GM23338 (cell line): ENCODE measurements at regions not wholly inside any gene's neighbourhood (a gene's known extent, or its start where the extent isn't known, plus 50 kb on each side); places are given as distances from the start of the nearest gene placed in this dataset.

Source experiments
- ATAC-seq: fragments of 200-7000 bp; cut with Tn5 transposase; 3 replicates; pipeline ENCODE4 v1.9.1; 2020
- DNase-seq: peaks from one replicate; pipeline ENCODE4 v3.0.0-alpha.2; 2015; ENCODE audit warnings: low spot score
- H2AFZ ChIP-seq: fragments of 200-600 bp; sonication (generic); 2 replicates; pipeline ENCODE4 v1.8.0; 2016; ENCODE audit warnings: antibody characterized with exemption, mild to moderate bottlenecking, moderate library complexity
- H3F3A ChIP-seq: fragments of 200-600 bp; sonication (generic); replicated peaks from 2 replicates; pipeline ENCODE4 v1.8.0; 2017; ENCODE audit warnings: antibody characterized with exemption, mixed run types, low read depth
- H3K27ac ChIP-seq: fragments of 200-600 bp; sonication (generic); 2 replicates; pipeline ENCODE4 v1.6.1; 2016; ENCODE audit warnings: low read depth
- H3K27me3 ChIP-seq: fragments of 200-600 bp; sonication (generic); 2 replicates; pipeline ENCODE4 v1.8.0; 2016; ENCODE audit warnings: mild to moderate bottlenecking, mixed run types, moderate library complexity; ENCODE audit not compliant: insufficient read depth
- H3K36me3 ChIP-seq: fragments of 200-600 bp; sonication (generic); 2 replicates; pipeline ENCODE4 v1.8.0; 2016; ENCODE audit warnings: mild to moderate bottlenecking; ENCODE audit not compliant: insufficient read depth
- H3K4me1 ChIP-seq: fragments of 200-600 bp; sonication (generic); 2 replicates; pipeline ENCODE4 v1.8.0; 2016; ENCODE audit warnings: mild to moderate bottlenecking, moderate library complexity; ENCODE audit not compliant: insufficient read depth
- H3K4me2 ChIP-seq: fragments of 200-600 bp; sonication (generic); 2 replicates; pipeline ENCODE4 v1.7.1; 2017; ENCODE audit warnings: mixed run types
- H3K4me3 ChIP-seq: fragments of 200-600 bp; sonication (generic); 2 replicates; pipeline ENCODE4 v1.6.1; 2016; ENCODE audit warnings: mixed run types
- H3K79me2 ChIP-seq: fragments of 200-600 bp; sonication (generic); replicated peaks from 2 replicates; pipeline ENCODE4 v1.8.0; 2017; ENCODE audit warnings: mild to moderate bottlenecking; ENCODE audit not compliant: insufficient read depth
- H3K9me2 ChIP-seq: fragments of 200-600 bp; sonication (generic); 2 replicates; pipeline ENCODE4 v1.8.0; 2017; ENCODE audit not compliant: insufficient read depth
- H4K20me1 ChIP-seq: fragments of 200-600 bp; sonication (generic); replicated peaks from 2 replicates; pipeline ENCODE4 v1.8.0; 2017; ENCODE audit warnings: mild to moderate bottlenecking; ENCODE audit not compliant: insufficient read depth
- H3K27ac Mint-ChIP-seq: 2 replicates; pipeline ENCODE4 v1.8.0; 2020; ENCODE audit warnings: inconsistent platforms, mild to moderate bottlenecking, moderate library complexity, mixed read lengths
- H3K27me3 Mint-ChIP-seq: 3 replicates; pipeline ENCODE4 v1.8.0; 2022; ENCODE audit warnings: low read depth, mild to moderate bottlenecking, moderate library complexity, mixed read lengths, inconsistent platforms; ENCODE audit not compliant: insufficient read depth, poor library complexity
- H3K36me3 Mint-ChIP-seq: 3 replicates; pipeline ENCODE4 v1.8.0; 2021; ENCODE audit warnings: low read depth, mild to moderate bottlenecking, inconsistent platforms, moderate library complexity, mixed read lengths
- H3K4me1 Mint-ChIP-seq: 3 replicates; pipeline ENCODE4 v1.8.0; 2020; ENCODE audit warnings: mild to moderate bottlenecking, inconsistent platforms, mixed read lengths
- H3K4me3 Mint-ChIP-seq: 3 replicates; pipeline ENCODE4 v1.8.0; 2021; ENCODE audit warnings: moderate library complexity, mild to moderate bottlenecking, inconsistent platforms, mixed read lengths
- H3K9me3 Mint-ChIP-seq: 3 replicates; pipeline ENCODE4 v1.8.0; 2020; ENCODE audit warnings: moderate library complexity, mild to moderate bottlenecking, inconsistent platforms, mixed read lengths
- CTCF ChIP-seq, 2 experiments: fragments of 200-600 bp in 1 of 2; sonication (generic) in 1 of 2; conservative IDR thresholded peaks; 2 replicates each; pipeline versions ENCODE4 v1.5.1 to v1.6.1; 2016 to 2017; ENCODE audit warnings: antibody characterized with exemption in 2 of 2, low read depth in 2 of 2, mild to moderate bottlenecking in 2 of 2, moderate library complexity in 1 of 2
- TF ChIP-seq, protein P1 (sequence below): fragments of 250-450 bp; sonication (Bioruptor Pico); IDR thresholded peaks from 2 replicates; pipeline ENCODE4 v1.5.0; 2020; ENCODE audit warnings: mild to moderate bottlenecking, moderate library complexity
- TF ChIP-seq, protein P2 (sequence below): IDR thresholded peaks from 2 replicates; pipeline ENCODE4 v1.6.1; 2016; ENCODE audit warnings: antibody characterized with exemption

- TF ChIP-seq, protein P1, sequence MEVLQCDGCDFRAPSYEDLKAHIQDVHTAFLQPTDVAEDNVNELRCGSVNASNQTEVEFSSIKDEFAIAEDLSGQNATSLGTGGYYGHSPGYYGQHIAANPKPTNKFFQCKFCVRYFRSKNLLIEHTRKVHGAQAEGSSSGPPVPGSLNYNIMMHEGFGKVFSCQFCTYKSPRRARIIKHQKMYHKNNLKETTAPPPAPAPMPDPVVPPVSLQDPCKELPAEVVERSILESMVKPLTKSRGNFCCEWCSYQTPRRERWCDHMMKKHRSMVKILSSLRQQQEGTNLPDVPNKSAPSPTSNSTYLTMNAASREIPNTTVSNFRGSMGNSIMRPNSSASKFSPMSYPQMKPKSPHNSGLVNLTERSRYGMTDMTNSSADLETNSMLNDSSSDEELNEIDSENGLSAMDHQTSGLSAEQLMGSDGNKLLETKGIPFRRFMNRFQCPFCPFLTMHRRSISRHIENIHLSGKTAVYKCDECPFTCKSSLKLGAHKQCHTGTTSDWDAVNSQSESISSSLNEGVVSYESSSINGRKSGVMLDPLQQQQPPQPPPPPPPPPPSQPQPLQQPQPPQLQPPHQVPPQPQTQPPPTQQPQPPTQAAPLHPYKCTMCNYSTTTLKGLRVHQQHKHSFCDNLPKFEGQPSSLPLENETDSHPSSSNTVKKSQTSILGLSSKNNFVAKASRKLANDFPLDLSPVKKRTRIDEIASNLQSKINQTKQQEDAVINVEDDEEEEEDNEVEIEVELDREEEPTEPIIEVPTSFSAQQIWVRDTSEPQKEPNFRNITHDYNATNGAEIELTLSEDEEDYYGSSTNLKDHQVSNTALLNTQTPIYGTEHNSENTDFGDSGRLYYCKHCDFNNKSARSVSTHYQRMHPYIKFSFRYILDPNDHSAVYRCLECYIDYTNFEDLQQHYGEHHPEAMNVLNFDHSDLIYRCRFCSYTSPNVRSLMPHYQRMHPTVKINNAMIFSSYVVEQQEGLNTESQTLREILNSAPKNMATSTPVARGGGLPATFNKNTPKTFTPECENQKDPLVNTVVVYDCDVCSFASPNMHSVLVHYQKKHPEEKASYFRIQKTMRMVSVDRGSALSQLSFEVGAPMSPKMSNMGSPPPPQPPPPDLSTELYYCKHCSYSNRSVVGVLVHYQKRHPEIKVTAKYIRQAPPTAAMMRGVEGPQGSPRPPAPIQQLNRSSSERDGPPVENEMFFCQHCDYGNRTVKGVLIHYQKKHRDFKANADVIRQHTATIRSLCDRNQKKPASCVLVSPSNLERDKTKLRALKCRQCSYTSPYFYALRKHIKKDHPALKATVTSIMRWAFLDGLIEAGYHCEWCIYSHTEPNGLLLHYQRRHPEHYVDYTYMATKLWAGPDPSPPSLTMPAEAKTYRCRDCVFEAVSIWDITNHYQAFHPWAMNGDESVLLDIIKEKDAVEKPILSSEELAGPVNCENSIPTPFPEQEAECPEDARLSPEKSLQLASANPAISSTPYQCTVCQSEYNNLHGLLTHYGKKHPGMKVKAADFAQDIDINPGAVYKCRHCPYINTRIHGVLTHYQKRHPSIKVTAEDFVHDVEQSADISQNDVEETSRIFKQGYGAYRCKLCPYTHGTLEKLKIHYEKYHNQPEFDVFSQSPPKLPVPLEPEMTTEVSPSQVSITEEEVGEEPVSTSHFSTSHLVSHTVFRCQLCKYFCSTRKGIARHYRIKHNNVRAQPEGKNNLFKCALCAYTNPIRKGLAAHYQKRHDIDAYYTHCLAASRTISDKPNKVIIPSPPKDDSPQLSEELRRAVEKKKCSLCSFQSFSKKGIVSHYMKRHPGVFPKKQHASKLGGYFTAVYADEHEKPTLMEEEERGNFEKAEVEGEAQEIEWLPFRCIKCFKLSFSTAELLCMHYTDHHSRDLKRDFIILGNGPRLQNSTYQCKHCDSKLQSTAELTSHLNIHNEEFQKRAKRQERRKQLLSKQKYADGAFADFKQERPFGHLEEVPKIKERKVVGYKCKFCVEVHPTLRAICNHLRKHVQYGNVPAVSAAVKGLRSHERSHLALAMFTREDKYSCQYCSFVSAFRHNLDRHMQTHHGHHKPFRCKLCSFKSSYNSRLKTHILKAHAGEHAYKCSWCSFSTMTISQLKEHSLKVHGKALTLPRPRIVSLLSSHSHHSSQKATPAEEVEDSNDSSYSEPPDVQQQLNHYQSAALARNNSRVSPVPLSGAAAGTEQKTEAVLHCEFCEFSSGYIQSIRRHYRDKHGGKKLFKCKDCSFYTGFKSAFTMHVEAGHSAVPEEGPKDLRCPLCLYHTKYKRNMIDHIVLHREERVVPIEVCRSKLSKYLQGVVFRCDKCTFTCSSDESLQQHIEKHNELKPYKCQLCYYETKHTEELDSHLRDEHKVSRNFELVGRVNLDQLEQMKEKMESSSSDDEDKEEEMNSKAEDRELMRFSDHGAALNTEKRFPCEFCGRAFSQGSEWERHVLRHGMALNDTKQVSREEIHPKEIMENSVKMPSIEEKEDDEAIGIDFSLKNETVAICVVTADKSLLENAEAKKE: no peak
These were observed 54.8 kb upstream of the ZNF536 start (continued) for GRCh38 chr19:30317403-30317802.

DNA sequence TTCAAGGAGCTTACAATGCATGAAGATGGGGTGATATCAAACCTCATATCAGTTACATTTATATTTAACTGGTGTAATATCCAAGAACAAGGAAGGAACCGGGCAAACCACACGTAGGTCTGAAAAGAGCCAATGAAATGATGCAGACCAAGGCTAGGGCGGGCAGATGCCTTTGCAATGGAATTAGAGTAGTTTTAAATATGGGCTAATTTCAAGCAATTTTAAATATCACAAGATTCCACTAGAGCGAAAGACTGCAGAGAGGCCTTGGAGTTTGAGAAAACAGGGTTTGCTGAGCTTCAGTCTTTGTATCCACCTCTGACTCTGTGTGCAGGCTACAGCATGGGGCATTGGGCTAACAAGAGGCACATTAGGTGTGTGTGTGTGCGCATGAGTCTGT is 53.9 kb upstream of the ZNF536 start:
- H3K9me3 Mint-ChIP-seq: peaks cover 4% of the 10 kb centered on the region; the same call in 1 of the 3 replicates
- TF ChIP-seq CTCF (conservative IDR thresholded peaks at IDR 0.05; ENCODE audit: low read depth in 2 of 2): no peak
- TF ChIP-seq, protein P1: no peak
- TF ChIP-seq, protein P2, sequence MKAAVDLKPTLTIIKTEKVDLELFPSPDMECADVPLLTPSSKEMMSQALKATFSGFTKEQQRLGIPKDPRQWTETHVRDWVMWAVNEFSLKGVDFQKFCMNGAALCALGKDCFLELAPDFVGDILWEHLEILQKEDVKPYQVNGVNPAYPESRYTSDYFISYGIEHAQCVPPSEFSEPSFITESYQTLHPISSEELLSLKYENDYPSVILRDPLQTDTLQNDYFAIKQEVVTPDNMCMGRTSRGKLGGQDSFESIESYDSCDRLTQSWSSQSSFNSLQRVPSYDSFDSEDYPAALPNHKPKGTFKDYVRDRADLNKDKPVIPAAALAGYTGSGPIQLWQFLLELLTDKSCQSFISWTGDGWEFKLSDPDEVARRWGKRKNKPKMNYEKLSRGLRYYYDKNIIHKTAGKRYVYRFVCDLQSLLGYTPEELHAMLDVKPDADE: no peak

More for the DNA sequence above, 53.9 kb upstream of the ZNF536 start:
- H3K4me1 Mint-ChIP-seq: peaks cover 6% of the 10 kb centered on the region; the same call in 2 of the 3 replicates
- no peaks in the 10 kb centered on the region for H3K79me2 ChIP-seq
- no peaks in the 10 kb centered on the region for H4K20me1 ChIP-seq
- DNase-seq (no peak), ATAC-seq (no peak)
- H3K4me3 Mint-ChIP-seq: no peak overlapping the region
- peaks cover 8% of the 10 kb centered on the region for H3K27me3 Mint-ChIP-seq
- H3F3A ChIP-seq: no peaks in the 10 kb centered on the region
- no peaks in the 10 kb centered on the region for H3K36me3 Mint-ChIP-seq
- H2AFZ ChIP-seq: no peak overlapping the region
- H3K4me1 ChIP-seq: peaks cover 7% of the 10 kb centered on the region; the same call in 1 of the 2 replicates
- no peak overlapping the region for H3K4me2 ChIP-seq
- no peak overlapping the region for H3K27ac Mint-ChIP-seq
- no peak overlapping the region for H3K4me3 ChIP-seq
- H3K27ac ChIP-seq: no peak overlapping the region
- H3K9me2 ChIP-seq: no peaks in the 10 kb centered on the region
- no peaks in the 10 kb centered on the region for H3K36me3 ChIP-seq
- H3K27me3 ChIP-seq: no peaks in the 10 kb centered on the region
